OCI-LY7 (cell line): ENCODE measurements at regions not wholly inside any gene's neighbourhood (a gene's known extent, or its start where the extent isn't known, plus 50 kb on each side); places are given as distances from the start of the nearest gene placed in this dataset.

Source experiments
- BruUV-seq: library from RNA; stranded (reverse); fragments of 400-500 nt; replicated peaks from 2 replicates; lab custom pipeline; 2021; lab: Mats Ljungman, UMichigan
- CTCF ChIA-PET: fragments of 300-600 bp; sonication (Branson Sonifier 250); formaldehyde crosslinking; loops from one replicate; lab custom pipeline; 2022; ENCODE audit warnings: antibody characterized with exemption; ENCODE audit not compliant: unreplicated experiment; lab: Charles Lee
- POLR2A ChIA-PET: fragments of 300-600 bp; sonication (Branson Sonifier 250); formaldehyde crosslinking; loops from one replicate; lab custom pipeline; 2022; ENCODE audit warnings: antibody characterized with exemption; lab: Charles Lee
- DNase-seq: peaks from one replicate; pipeline ENCODE4 v3.0.0-alpha.2; 2015; ENCODE audit warnings: low spot score
- H2AFZ ChIP-seq: fragments of 200-600 bp; sonication (generic), shearing (Covaris generic); 2 replicates; pipeline ENCODE4 v1.6.1; 2014; ENCODE audit warnings: mild to moderate bottlenecking, antibody characterized with exemption, low read length, moderate library complexity
- H3K27ac ChIP-seq: fragments of 200-600 bp; sonication (generic); 2 replicates; pipeline ENCODE4 v1.5.1; 2014; ENCODE audit warnings: mixed run types, low read depth, mild to moderate bottlenecking, moderate library complexity, low read length, inconsistent platforms; ENCODE audit not compliant: poor library complexity, severe bottlenecking
- H3K36me3 ChIP-seq: fragments of 200-600 bp; sonication (generic); 2 replicates; pipeline ENCODE4 v1.6.1; 2014; ENCODE audit warnings: mild to moderate bottlenecking, antibody characterized with exemption, low read length, moderate library complexity, mixed read lengths; ENCODE audit not compliant: insufficient read depth
- H3K4me1 ChIP-seq: fragments of 200-600 bp; sonication (generic); 2 replicates; pipeline ENCODE4 v1.5.1; 2014; ENCODE audit warnings: mild to moderate bottlenecking, low read length; ENCODE audit not compliant: insufficient read depth, poor library complexity, severe bottlenecking
- H3K4me2 ChIP-seq: fragments of 200-600 bp; sonication (generic); 2 replicates; pipeline ENCODE4 v1.6.1; 2014; ENCODE audit warnings: mild to moderate bottlenecking, low read length
- H3K4me3 ChIP-seq: fragments of 200-600 bp; sonication (generic); 2 replicates; pipeline ENCODE4 v1.5.1; 2014; ENCODE audit warnings: mild to moderate bottlenecking, low read depth, low read length; ENCODE audit not compliant: poor library complexity, severe bottlenecking
- H3K79me2 ChIP-seq: fragments of 200-600 bp; sonication (generic); 2 replicates; pipeline ENCODE4 v1.6.1; 2016; ENCODE audit warnings: low read depth, mild to moderate bottlenecking, low read length, moderate library complexity, mixed read lengths; ENCODE audit not compliant: insufficient read depth
- H3K9me2 ChIP-seq: fragments of 200-600 bp; sonication (generic); 2 replicates; pipeline ENCODE4 v1.6.1; 2016; ENCODE audit warnings: mild to moderate bottlenecking, low read length, mixed read lengths; ENCODE audit not compliant: insufficient read depth
- H3K9me3 ChIP-seq: fragments of 200-600 bp; sonication (generic); 2 replicates; pipeline ENCODE4 v1.6.1; 2014; ENCODE audit warnings: mild to moderate bottlenecking, mixed run types, low read length, mixed read lengths
- H4K20me1 ChIP-seq: fragments of 200-600 bp; sonication (generic); 2 replicates; pipeline ENCODE4 v1.6.1; 2014; ENCODE audit warnings: mild to moderate bottlenecking, antibody characterized with exemption, low read length, moderate library complexity, mixed read lengths; ENCODE audit not compliant: insufficient read depth
- EZH2phosphoT487 ChIP-seq: fragments of 200-600 bp; sonication (generic); IDR thresholded peaks from 2 replicates; pipeline ENCODE4 v1.6.1; 2018; ENCODE audit warnings: low read depth, borderline replicate concordance, mild to moderate bottlenecking, mixed run types, antibody characterized with exemption, low read length, moderate library complexity, mixed read lengths
- intact Hi-C: fragments of 100-400 bp; cut with micrococcal nuclease; formaldehyde crosslinking; loops from one replicate; pipeline ENCODE4 v1.10.0; 2022; ENCODE audit not compliant: unreplicated experiment
- TF ChIP-seq, protein P1 (sequence below): fragments of 200-600 bp; sonication (generic); conservative IDR thresholded peaks from 2 replicates; pipeline ENCODE4 v1.5.1; 2014; ENCODE audit warnings: mild to moderate bottlenecking, antibody characterized with exemption, low read length, moderate library complexity, mixed read lengths

DNA sequence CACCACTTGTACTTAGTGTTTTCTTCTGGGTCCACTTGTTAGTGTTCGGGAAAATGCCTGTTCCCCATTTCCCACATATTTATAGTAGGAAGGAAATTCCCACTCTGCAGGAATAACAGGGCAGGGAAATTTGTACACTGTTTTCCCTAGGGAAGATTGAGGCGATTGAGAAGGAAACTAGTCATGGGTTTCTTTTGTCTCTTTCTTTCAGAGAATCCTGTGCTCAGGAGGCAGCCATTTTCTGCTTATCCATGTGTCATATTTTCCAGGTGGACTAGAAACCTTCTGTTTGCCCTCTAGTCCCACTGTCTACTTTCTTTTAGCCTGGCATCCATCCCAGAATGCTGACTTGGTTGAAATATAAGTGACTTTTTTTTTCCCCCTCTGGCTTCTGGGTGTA lies 299.1 kb upstream of the ANKRD50 start:
- POLR2A ChIA-PET = no interaction called here

DNA sequence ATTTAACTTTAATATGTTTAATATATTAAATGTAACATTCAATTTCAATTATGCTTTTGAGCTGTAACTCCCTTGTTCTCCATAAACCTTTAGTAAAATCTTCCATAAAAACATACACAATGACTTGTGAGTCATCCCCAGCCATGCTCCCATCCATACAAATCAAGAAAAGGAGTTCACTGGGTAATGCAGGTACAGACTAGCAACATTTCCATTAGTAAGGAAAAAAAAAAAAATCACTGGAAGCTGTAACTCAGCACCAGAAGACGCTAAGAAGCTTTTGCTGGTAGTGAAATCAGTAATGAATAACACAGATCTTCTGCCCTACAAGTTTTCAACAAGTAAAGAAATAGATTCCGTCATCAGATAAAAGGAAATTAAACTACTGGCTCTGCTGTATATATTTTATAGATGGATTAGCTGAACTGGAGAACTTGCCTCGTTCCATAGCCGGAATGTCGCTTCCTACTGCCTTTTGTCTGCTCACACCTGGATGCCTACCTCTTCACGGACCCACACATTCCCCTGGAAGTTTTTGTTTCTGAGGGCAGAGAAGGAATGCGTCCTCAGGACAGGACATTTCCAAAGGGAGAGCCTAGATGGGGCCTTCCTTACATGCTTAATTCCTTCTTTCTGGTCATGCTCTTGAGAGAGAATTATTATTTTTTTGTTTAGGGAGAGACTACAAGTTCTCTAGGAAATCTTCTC lies 298.4 kb upstream of the ANKRD50 start:
- TF ChIP-seq EZH2phosphoT487 = no peak
- TF ChIP-seq, protein P1, sequence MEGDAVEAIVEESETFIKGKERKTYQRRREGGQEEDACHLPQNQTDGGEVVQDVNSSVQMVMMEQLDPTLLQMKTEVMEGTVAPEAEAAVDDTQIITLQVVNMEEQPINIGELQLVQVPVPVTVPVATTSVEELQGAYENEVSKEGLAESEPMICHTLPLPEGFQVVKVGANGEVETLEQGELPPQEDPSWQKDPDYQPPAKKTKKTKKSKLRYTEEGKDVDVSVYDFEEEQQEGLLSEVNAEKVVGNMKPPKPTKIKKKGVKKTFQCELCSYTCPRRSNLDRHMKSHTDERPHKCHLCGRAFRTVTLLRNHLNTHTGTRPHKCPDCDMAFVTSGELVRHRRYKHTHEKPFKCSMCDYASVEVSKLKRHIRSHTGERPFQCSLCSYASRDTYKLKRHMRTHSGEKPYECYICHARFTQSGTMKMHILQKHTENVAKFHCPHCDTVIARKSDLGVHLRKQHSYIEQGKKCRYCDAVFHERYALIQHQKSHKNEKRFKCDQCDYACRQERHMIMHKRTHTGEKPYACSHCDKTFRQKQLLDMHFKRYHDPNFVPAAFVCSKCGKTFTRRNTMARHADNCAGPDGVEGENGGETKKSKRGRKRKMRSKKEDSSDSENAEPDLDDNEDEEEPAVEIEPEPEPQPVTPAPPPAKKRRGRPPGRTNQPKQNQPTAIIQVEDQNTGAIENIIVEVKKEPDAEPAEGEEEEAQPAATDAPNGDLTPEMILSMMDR = no peak
- H3K27ac ChIP-seq = no peak overlapping the region
- no peak overlapping the region for H2AFZ ChIP-seq
- H3K79me2 ChIP-seq = no peaks in the 10 kb centered on the region
- ChIA-PET POLR2A (interaction anchor here (1.2 kb wide), 1 partner anchor 10 kb away, joined by 4 read pairs; no protein-coding TSS in a partner anchor), CTCF (no interaction called here)
- H3K4me3 ChIP-seq = no peak overlapping the region
- no peak overlapping the region for H3K4me2 ChIP-seq
- DNase-seq = no peak
- no peaks in the 10 kb centered on the region for H3K36me3 ChIP-seq
- intact Hi-C loops = no loop called here
- no peaks in the 10 kb centered on the region for H3K4me1 ChIP-seq
- no peaks in the 10 kb centered on the region for H3K9me3 ChIP-seq
- no peaks in the 10 kb centered on the region for H4K20me1 ChIP-seq
- no peaks in the 10 kb centered on the region for H3K9me2 ChIP-seq
- BruUV-seq = no TSS peak

More for the DNA sequence above, 299.1 kb upstream of the ANKRD50 start:
- Histone ChIP-seq H4K20me1 (no peaks in the 10 kb centered on the region), H3K9me3 (no peaks in the 10 kb centered on the region), H3K4me2 (no peak overlapping the region), H3K9me2 (no peaks in the 10 kb centered on the region), H3K36me3 (no peaks in the 10 kb centered on the region), H3K79me2 (no peaks in the 10 kb centered on the region), H2AFZ (no peak overlapping the region), H3K27ac (no peak overlapping the region), H3K4me3 (no peak overlapping the region), H3K4me1 (no peaks in the 10 kb centered on the region)
- intact Hi-C loops = no loop called here
- CTCF ChIA-PET = no interaction called here
- TF ChIP-seq, protein P1 = no peak
- no peak for TF ChIP-seq EZH2phosphoT487
- no TSS peak for BruUV-seq
- DNase-seq = no peak

DNA sequence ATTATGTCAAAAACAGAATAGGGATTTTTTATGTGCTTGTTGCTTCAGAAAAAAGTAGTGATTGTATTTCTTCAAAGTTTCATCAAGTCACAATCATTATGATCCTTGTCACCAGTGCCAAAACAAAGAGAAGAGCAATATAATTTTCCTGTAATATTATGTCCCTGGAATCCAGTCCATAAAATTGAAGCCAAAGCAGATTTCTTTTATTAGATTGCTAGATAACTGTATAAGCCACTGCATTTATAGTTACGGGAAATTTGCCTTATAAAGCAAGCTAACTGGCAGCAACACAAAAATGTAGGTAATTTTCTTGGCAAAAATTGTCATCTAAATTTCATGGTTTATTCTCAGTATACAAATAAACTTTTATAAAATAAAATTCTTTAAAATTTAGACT lies 296.1 kb upstream of the ANKRD50 start:
- H3K4me2 ChIP-seq = no peak overlapping the region
- TF ChIP-seq EZH2phosphoT487 = no peak
- TF ChIP-seq, protein P1 = no peak
- H2AFZ ChIP-seq = no peak overlapping the region
- H3K4me1 ChIP-seq = no peaks in the 10 kb centered on the region
- no peaks in the 10 kb centered on the region for H3K9me2 ChIP-seq
- ChIA-PET POLR2A (interaction anchor here (1.0 kb wide), 1 partner anchor 14 kb away, joined by 3 read pairs; no protein-coding TSS in a partner anchor), CTCF (no interaction called here)
- DNase-seq = no peak
- no TSS peak for BruUV-seq
- no peak overlapping the region for H3K27ac ChIP-seq
- no peaks in the 10 kb centered on the region for H3K36me3 ChIP-seq
- intact Hi-C loops = no loop called here
- no peaks in the 10 kb centered on the region for H4K20me1 ChIP-seq
- no peaks in the 10 kb centered on the region for H3K9me3 ChIP-seq
- no peak overlapping the region for H3K4me3 ChIP-seq
- no peaks in the 10 kb centered on the region for H3K79me2 ChIP-seq
